Natural killer cell treated with Interleukin-12 subunit alpha and Interleukin-12 subunit beta and Interleukin-15 and Interleukin-18, amount 100 ng/mL, for 72 hours (primary cell): ENCODE measurements at regions not wholly inside any gene's neighbourhood (a gene's known extent, or its start where the extent isn't known, plus 50 kb on each side); places are given as distances from the start of the nearest gene placed in this dataset.

Experiments used
- ATAC-seq, 2 donors: fragments of 150-1000 bp; cut with Tn5 transposase in 1 of 2; sonication (Bioruptor Pico), chemical (Tn5 transposase) in 1 of 2; 2 replicates each; pipeline ENCODE4 v1.10.0; 2021
- DNase-seq: peaks from one replicate; pipeline ENCODE4 v3.0.0; 2022; ENCODE audit warnings: low spot score
- H3K27ac Mint-ChIP-seq, 2 donors: 1 replicate in 1 of 2; 2 replicates in 1 of 2; pipeline ENCODE4 v1.8.0; 2022; ENCODE audit warnings: mixed read lengths in 2 of 2, mild to moderate bottlenecking in 1 of 2, moderate library complexity in 1 of 2
- H3K27me3 Mint-ChIP-seq, 2 donors: 1 replicate in 1 of 2; 2 replicates in 1 of 2; pipeline ENCODE4 v1.8.0; 2022; ENCODE audit warnings: mixed read lengths in 2 of 2
- H3K36me3 Mint-ChIP-seq: one replicate; pipeline ENCODE4 v1.8.0; 2022; ENCODE audit warnings: mixed read lengths
- H3K4me1 Mint-ChIP-seq, 2 donors: 1 replicate in 1 of 2; 2 replicates in 1 of 2; pipeline ENCODE4 v1.8.0; 2022; ENCODE audit warnings: low read depth in 2 of 2, mixed read lengths in 2 of 2, mild to moderate bottlenecking in 1 of 2
- H3K4me3 Mint-ChIP-seq: one replicate; pipeline ENCODE4 v1.8.0; 2022; ENCODE audit warnings: mixed read lengths
- H3K9me3 Mint-ChIP-seq: 2 replicates; pipeline ENCODE4 v1.8.0; 2022; ENCODE audit warnings: mixed read lengths

DNA sequence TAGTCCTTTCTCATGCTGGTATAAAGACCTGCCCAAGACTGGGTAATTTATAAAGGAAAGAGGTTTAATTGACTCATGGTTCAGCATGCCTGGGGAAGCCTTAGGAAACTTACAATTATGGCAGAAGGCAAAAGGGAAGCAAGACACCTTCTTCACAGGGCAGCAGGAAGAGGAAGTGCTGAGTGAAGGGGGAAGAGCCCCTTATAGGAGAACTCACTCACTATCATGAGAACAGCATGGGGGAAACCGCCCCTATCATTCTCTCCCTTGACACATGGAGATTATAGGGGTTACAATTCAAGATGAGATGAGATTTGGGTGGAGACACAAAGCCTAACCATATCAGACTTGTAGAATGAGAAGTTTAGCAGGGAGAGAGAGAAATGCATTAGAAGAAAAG is 373.3 kb upstream of the DIAPH2 start:
- peaks cover 4% of the 10 kb centered on the region for H3K9me3 Mint-ChIP-seq
- H3K36me3 Mint-ChIP-seq: no peaks in the 10 kb centered on the region
- DNase-seq: no peak
- no peak overlapping the region for H3K4me3 Mint-ChIP-seq
- H3K27ac Mint-ChIP-seq: no peak overlapping the region
- H3K27me3 Mint-ChIP-seq: no peaks in the 10 kb centered on the region
- no peaks in the 10 kb centered on the region for H3K4me1 Mint-ChIP-seq
- no peak for ATAC-seq

DNA sequence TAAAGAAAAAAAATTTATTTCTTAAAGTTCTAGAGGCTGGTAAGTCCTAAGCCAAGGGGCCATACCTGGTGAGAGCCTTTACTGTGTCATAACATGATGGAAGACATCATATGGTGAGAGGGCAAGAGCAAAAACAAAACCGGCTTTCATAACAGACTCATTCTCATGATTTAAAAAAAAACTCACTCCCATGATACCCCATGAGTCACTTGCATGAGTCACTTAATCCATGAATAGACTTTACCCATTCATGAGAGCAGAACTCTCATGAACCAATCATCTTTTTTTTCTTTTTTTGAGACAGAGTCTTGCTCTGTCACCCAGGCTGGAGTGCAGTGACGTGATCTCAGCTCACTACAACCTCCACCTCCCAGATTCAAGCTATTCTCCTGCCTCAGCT is 369.7 kb upstream of the DIAPH2 start:
- H3K27me3 Mint-ChIP-seq: no peaks in the 10 kb centered on the region
- DNase-seq (no peak), ATAC-seq (no peak)
- no peak overlapping the region for H3K4me3 Mint-ChIP-seq
- H3K27ac Mint-ChIP-seq: no peak overlapping the region
- H3K9me3 Mint-ChIP-seq: peaks cover 4% of the 10 kb centered on the region
- no peaks in the 10 kb centered on the region for H3K4me1 Mint-ChIP-seq
- H3K36me3 Mint-ChIP-seq: no peaks in the 10 kb centered on the region

DNA sequence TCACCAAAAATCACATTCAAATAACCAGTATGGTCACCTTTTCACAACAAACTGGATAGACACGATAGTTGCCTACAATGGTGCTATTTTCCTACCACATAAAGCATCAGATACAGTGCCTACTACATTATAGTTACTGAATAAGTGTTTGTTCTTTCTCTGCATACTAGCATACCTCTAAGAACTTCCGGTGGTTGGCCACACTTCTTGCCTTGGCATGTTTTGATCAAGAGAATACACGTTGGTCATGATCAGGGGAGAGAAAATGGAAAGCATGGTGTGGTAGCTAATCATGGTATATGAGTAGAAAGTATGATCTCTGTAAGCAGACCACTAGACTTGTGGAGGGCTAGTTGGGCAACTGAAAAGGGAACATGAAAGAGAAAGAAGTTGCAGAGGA is 322.8 kb upstream of the DIAPH2 start:
- Mint-ChIP-seq H3K4me3 (no peak overlapping the region), H3K9me3 (peaks cover 7% of the 10 kb centered on the region), H3K27ac (no peak overlapping the region), H3K36me3 (no peaks in the 10 kb centered on the region), H3K4me1 (no peaks in the 10 kb centered on the region), H3K27me3 (no peaks in the 10 kb centered on the region)
- DNase-seq: no peak
- no peak for ATAC-seq

DNA sequence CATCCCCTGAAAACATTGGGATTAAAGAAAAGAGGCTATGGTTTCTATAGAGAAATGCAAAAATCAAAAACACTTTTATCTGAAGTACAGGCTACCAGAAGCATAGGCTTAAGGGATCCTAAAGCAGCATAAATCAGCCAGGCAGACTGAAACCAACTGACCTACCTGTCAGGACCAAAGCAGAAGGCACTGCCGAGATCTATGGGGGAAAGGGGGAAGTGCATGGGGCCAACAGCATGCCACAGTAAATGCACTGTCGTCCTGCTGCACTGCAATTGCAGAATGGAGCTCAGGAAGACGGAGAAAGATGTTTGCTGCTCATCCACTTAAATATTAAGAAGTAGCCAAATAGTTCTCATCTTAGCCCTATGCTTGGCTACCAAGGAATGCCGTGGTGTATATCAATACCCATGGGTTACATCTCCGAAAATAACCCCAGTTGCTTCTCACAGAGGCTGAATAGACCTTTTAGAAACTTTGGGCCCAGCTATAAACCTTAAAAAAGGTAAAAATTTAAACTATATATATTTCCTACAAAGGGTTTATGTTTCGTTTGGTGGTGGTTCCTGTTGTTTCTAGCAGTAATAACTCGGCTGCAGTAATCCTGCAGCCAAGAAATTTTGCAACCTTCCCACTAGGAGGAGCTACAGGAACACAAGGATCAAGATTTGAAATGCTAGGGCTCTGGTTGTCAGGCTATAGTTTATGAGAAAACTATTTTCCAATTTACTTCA is 312.2 kb upstream of the DIAPH2 start:
- DNase-seq (no peak), ATAC-seq (no peak)
- no peak overlapping the region for H3K4me3 Mint-ChIP-seq
- no peaks in the 10 kb centered on the region for H3K9me3 Mint-ChIP-seq
- no peaks in the 10 kb centered on the region for H3K27me3 Mint-ChIP-seq
- no peaks in the 10 kb centered on the region for H3K36me3 Mint-ChIP-seq
- no peaks in the 10 kb centered on the region for H3K4me1 Mint-ChIP-seq
- no peak overlapping the region for H3K27ac Mint-ChIP-seq

DNA sequence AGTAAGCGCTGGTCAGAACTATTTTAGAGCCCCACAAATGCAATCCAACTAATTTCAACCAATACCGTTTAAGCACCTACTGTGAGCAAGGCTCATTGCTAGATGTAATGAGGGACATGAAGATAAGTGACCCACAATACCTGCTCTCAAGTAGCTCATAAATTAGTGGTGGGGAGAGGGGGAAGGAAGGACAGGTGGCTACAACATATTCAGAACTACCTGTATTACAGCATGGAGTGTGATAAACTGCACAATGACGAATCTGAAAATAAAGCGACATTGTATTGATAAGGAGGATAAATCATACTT is 311.6 kb upstream of the DIAPH2 start:
- ATAC-seq (no peak), DNase-seq (no peak)
- H3K36me3 Mint-ChIP-seq: no peaks in the 10 kb centered on the region
- H3K9me3 Mint-ChIP-seq: no peaks in the 10 kb centered on the region
- H3K27ac Mint-ChIP-seq: no peak overlapping the region
- no peaks in the 10 kb centered on the region for H3K27me3 Mint-ChIP-seq
- H3K4me1 Mint-ChIP-seq: no peaks in the 10 kb centered on the region
- H3K4me3 Mint-ChIP-seq: no peak overlapping the region

DNA sequence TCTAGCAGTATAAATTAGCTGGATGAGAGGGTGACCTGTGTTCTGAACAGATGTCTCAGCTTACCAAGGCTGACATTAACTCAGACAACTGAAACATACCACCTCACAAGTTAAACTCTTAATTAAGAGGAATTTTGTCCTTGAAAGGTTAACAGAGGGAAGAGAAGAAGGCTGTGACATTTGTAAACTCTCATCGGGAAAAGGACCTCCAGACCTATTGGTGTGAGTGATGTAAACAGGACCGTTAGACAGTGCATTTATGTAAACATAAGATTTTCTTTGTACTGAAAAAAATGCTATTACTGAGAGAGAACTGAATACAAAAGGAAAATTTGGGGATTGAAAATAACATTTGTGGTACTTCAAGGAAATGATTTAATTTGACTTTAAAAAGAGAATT is 308.4 kb upstream of the DIAPH2 start:
- Mint-ChIP-seq H3K9me3 (no peaks in the 10 kb centered on the region), H3K36me3 (no peaks in the 10 kb centered on the region), H3K4me3 (no peak overlapping the region), H3K27ac (no peak overlapping the region), H3K27me3 (peaks cover 0 to 3% of the 10 kb centered on the region in 2 donors), H3K4me1 (no peaks in the 10 kb centered on the region)
- DNase-seq (no peak), ATAC-seq (no peak)

DNA sequence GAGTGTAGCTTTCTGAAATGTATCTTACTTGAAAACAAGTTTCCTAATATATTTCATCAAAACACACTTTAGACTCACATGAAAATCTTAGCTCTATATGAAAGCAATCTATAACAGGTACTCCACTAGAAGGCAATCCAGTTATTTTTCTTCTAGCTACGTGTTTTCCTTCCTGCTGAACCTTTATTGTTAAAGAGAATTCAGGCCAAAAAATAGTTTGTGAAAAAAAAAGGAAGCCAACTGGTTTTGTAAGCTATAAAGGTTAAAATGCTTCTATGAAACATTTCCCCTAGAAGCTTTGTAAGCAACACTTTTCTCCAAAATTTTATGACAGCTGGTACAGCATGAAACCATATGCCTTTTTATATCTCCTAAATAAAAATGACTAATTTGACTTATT is 304.7 kb upstream of the DIAPH2 start:
- no peak overlapping the region for H3K27ac Mint-ChIP-seq

DNA sequence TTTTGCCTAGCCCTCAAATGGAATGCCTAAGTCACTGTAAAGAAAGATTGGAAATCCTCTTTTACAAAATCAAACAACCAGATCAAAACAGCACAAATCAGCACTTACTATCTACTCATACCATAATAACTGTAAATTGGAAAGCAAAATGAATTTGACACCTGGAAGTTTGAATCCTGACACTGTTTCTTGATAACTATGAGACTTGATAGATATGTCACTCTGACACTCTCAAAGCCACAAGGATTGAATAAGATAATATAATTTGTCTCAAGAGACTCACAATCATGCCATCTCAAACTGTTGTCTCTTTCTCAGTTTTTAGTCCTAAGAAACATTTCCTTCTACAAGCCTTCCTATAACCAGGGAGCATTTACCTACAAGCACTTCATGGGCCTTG is 302.6 kb upstream of the DIAPH2 start:
- no peak overlapping the region for H3K27ac Mint-ChIP-seq
- H3K9me3 Mint-ChIP-seq: no peaks in the 10 kb centered on the region
- ATAC-seq (no peak), DNase-seq (no peak)
- no peaks in the 10 kb centered on the region for H3K36me3 Mint-ChIP-seq
- peaks cover 0 to 3% of the 10 kb centered on the region in 2 donors for H3K27me3 Mint-ChIP-seq
- H3K4me3 Mint-ChIP-seq: no peak overlapping the region
- H3K4me1 Mint-ChIP-seq: no peaks in the 10 kb centered on the region

More for the DNA sequence above, 304.7 kb upstream of the DIAPH2 start:
- Mint-ChIP-seq H3K27me3 (peaks cover 0 to 3% of the 10 kb centered on the region in 2 donors), H3K9me3 (no peaks in the 10 kb centered on the region), H3K4me1 (no peaks in the 10 kb centered on the region), H3K4me3 (no peak overlapping the region), H3K36me3 (no peaks in the 10 kb centered on the region)
- no peak for ATAC-seq
- DNase-seq: no peak

DNA sequence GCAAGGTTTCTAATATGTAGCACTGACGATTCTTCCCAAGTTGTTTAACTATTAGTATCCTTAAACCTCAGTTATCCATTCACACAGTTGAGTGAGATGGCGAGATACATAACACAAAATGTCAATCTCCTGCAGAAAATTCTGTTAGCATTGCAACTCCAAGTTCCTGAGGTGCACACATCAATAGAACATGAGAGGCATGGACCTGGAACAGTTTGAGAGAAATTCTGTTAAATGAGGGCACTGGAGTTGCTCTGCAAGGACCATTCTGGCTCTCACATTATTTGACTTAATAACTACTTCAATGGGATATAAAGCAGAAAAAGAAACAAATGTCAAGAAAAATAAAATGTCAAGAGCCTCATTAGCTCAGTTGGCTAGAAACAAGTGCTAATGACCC is 301.2 kb upstream of the DIAPH2 start:
- DNase-seq (no peak), ATAC-seq (no peak)
- no peaks in the 10 kb centered on the region for H3K27me3 Mint-ChIP-seq
- no peak overlapping the region for H3K4me3 Mint-ChIP-seq
- H3K9me3 Mint-ChIP-seq: no peaks in the 10 kb centered on the region
- no peak overlapping the region for H3K27ac Mint-ChIP-seq
- no peaks in the 10 kb centered on the region for H3K36me3 Mint-ChIP-seq
- H3K4me1 Mint-ChIP-seq: no peaks in the 10 kb centered on the region

DNA sequence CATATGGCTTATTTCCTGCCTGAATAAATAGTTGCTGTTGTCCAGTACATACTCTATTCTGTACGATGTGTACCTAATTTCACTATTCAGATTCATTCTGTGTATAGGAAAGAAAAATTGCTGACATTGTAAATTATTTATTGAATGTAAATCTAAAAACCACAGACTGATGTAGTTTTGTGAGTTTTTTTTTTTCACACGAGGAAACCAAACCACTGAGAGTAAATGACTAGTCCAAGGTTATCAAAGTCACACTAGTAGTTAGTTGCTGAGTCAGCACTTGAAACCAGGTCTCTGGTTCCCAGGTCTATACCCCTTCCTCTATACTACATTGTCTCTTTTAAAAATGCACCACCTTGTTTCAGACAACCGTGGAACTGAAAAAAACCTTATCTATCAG is 298.3 kb upstream of the DIAPH2 start:
- no peak for ATAC-seq
- Mint-ChIP-seq H3K36me3 (no peaks in the 10 kb centered on the region), H3K27ac (no peak overlapping the region), H3K4me1 (no peaks in the 10 kb centered on the region), H3K9me3 (no peaks in the 10 kb centered on the region), H3K27me3 (peaks cover 0 to 3% of the 10 kb centered on the region in 2 donors), H3K4me3 (no peak overlapping the region)
- no peak for DNase-seq

DNA sequence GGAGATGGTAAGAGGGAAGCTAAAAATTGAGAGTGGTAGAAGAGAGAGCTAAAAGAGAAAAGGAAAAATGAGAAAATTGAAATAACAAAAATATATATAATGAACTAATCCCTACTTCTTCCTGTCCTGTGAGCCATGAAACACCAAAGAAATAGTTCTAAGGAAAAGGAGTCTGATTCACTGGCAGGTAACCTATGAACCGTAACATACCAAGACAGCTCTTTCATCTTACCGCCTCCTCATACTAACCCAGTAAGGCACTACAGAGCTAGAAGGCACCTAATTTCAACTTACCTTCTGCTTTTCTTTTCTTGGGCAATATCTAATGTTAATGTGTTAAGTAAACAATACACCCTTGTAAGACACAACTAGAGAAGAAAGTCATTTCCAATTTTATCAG is 297.7 kb upstream of the DIAPH2 start:
- no peak for DNase-seq
- Mint-ChIP-seq H3K4me3 (no peak overlapping the region), H3K4me1 (no peaks in the 10 kb centered on the region), H3K27me3 (peaks cover 0 to 3% of the 10 kb centered on the region in 2 donors), H3K9me3 (no peaks in the 10 kb centered on the region), H3K36me3 (no peaks in the 10 kb centered on the region), H3K27ac (no peak overlapping the region)
- ATAC-seq: no peak

DNA sequence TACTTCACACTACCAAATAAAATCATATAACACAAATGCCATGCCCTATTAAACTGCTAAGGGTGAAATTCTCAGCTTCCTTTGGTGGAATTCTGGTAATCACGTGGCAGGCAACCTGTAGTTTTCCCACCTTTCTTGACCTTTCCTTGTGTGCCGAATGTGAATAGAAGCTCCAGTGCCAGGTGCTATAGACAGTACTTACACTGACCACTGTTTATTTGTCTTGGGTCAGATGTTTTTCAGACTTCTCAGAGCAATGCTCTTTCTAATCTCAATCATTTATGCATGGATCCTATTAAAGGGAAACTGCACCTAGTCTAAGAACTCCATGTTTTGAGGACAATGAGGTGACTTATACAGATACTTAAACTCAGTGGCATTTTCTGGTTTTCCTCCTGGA is 296.8 kb upstream of the DIAPH2 start:
- peaks cover 0 to 3% of the 10 kb centered on the region in 2 donors for H3K27me3 Mint-ChIP-seq
- no peaks in the 10 kb centered on the region for H3K9me3 Mint-ChIP-seq
- H3K4me1 Mint-ChIP-seq: no peaks in the 10 kb centered on the region
- no peak overlapping the region for H3K27ac Mint-ChIP-seq
- H3K4me3 Mint-ChIP-seq: no peak overlapping the region
- DNase-seq: no peak
- no peak for ATAC-seq
- no peaks in the 10 kb centered on the region for H3K36me3 Mint-ChIP-seq

DNA sequence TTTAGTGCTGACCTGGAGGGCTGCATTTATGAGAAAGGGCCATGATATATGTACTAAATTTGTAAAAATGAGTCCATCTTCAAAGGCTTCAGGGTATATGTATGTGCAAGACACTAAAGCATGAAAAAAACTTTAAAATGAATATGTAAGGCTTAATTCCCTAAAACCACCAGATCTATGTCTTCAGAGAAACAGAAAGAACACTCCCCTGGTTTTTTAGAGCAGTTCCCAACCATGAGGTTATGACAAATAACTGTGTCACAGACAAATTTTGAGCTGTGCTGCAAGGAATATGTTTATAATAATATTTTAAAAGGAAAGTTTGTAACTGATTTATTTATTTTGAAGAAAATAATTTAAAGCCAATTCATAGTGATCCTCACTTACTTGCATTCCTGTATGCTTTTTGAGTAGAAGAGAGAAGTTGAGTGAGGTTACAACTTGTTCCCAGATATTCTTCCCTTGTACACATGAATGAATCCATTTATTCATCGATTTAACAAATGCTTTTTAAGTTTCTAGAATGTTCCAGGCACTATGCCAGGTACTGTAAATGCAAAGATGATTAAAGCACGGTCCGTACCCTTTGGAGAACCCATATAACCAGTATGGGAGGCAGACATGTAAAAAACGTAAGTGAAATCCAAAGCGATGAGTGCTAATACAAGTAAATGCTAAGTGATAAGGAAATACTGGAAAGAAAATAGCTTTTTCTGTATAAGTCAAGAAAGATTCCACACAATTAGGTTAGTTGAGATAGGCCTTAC is 295.2 kb upstream of the DIAPH2 start:
- Mint-ChIP-seq H3K9me3 (no peaks in the 10 kb centered on the region), H3K27ac (no peak overlapping the region), H3K4me3 (no peak overlapping the region), H3K36me3 (no peaks in the 10 kb centered on the region), H3K4me1 (no peaks in the 10 kb centered on the region), H3K27me3 (peaks cover 0 to 3% of the 10 kb centered on the region in 2 donors)
- DNase-seq (no peak), ATAC-seq (no peak)

DNA sequence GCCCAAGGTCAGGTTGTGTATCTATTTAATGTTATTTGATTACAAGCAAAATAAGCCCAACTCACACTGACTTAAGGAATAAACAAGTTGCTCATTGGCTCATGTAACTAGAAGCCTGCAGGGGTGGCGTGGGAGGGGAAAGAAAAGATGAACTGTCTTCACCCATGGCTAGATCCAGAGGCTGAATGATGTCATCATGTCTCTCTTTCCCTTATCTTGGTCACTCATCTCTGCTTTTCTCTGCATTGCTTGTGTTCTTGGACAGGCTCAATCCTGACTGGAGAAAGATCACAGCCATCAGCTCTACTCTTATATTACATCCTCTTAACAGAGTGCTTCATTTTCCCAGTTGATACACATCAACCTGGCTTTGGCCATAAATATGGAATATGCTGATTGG is 290.0 kb upstream of the DIAPH2 start:
- H3K4me3 Mint-ChIP-seq: no peak overlapping the region
- no peaks in the 10 kb centered on the region for H3K36me3 Mint-ChIP-seq
- no peak overlapping the region for H3K27ac Mint-ChIP-seq
- ATAC-seq: no peak
- H3K27me3 Mint-ChIP-seq: peaks cover 0 to 8% of the 10 kb centered on the region in 2 donors
- no peaks in the 10 kb centered on the region for H3K4me1 Mint-ChIP-seq
- no peak for DNase-seq
- no peaks in the 10 kb centered on the region for H3K9me3 Mint-ChIP-seq

DNA sequence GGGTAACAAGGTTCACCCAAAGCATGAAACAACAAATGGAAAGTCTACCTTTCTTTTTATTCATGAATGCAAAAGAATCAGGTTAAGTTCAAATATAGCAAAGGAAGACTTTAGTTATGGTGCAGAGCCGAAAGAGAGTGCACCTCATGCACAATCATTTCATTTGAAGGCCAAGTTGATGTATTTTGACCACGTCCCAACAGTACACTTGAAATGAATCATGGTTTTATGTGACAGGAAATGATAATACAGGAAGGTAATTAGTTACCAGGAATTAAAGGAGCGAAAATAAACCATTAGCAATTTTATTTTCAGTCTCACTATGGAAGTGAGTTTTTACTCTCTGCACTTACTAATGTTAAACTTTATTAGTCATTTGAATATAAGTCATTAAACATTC is 281.2 kb upstream of the DIAPH2 start:
- no peaks in the 10 kb centered on the region for H3K4me1 Mint-ChIP-seq
- ATAC-seq: no peak
- H3K4me3 Mint-ChIP-seq: no peak overlapping the region
- DNase-seq: no peak
- H3K27me3 Mint-ChIP-seq: peaks cover 0 to 17% of the 10 kb centered on the region in 2 donors
- H3K9me3 Mint-ChIP-seq: no peaks in the 10 kb centered on the region
- no peaks in the 10 kb centered on the region for H3K36me3 Mint-ChIP-seq
- H3K27ac Mint-ChIP-seq: no peak overlapping the region
